UCSD-AML1 (cell line): ENCODE measurements at regions not wholly inside any gene's neighbourhood (a gene's known extent, or its start where the extent isn't known, plus 50 kb on each side); places are given as distances from the start of the nearest gene placed in this dataset.

Experiments
- DNase-seq: peaks from one replicate; lab custom pipeline; 2025; ENCODE audit not compliant: unreplicated experiment; lab: John Stamatoyannopoulos, UW

DNA sequence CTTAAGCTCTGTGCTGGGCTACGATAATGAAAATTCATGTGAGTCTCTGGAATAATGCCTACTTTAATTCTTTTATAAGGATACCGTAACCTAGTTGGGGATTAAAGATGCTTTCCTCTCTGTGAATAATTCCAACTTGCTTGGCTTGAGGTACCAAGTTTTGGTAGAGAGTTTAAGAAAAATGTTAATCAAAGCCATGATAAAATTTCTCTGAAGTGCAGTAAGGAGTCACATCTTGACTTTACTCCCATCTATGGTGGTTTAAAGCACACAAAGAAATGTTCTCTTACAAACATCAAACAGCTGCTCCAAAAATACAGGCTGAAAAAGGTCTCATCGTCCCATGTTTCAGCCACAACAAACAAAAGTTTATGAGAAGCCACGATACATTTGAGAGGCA, 284.8 kb upstream of the TBX3 start:
- no peak for DNase-seq

DNA sequence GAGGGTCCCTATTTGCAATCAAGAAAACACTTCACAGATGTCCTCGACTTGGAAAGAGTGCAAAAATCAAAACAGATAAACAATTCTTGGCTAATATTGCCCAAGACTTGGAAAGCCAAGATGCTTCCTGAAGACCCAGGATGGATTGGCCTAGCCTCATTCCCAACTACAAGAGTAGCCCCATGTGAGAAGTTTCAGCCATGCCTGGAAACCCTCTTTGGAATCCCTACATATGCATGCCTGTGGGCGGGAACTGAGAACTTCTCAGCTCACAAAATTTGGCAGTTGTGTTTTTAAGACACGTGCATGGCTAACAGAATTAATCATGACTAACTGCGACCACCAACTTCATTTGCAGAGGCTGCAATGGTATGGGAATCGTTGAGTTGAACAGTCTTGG, 283.2 kb upstream of the TBX3 start:
- no peak for DNase-seq

DNA sequence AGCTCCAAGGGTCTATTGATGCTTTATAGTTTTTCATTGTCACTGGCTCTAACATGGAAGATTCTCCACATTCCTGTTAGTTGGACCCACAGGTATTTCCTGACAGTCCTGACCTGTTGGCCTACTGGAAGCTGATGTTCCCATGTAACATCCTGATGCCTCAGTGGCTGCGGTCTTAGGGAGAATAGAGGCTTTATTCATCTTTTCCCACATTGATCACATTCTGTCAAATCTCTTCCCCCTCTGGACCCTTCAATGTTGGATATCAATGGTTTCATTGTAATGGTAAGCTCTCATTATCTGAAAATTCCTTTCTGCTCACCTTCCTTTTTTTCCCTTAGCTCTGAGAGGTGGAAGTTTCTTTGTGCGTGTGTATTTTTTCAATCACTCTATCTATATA, 280.9 kb upstream of the TBX3 start:
- DNase-seq = no peak

DNA sequence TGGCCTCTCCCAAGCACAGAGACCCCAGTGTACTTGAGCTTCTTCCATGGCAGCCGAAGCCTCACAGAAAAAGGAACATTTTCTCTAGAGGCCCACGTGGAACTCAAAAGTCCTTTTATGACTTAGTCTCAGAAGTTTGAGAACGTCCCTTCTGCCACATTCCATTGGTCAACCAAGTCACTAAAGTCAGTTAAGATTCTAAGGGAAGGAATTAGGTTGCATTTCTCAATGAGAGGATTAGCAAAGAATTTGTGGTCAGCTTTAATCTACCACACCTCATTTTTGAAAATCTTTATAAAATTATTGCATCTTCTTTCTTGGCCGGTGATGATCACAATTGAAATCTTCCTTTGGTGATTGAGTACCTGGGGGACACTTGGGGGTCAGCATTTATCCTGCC, 279.9 kb upstream of the TBX3 start:
- DNase-seq = no peak

DNA sequence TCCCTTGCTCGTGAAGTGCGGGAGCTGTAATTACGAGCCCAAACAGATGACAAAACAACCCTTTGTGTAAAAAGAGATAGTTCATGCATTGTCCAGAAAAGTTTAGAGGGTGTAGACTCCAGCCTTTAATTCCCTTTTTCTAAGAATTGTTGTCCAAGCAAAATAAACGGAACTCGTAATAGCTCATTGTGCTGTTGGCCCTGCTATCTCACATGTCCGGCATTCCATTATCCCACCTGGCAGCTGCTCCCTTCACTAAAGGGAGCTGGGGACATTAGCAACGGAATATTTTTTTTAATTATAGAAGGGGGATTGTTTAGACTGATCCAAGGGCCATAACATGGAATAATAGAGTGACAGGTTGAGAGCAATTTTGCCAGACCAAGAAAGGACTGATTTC, 277.5 kb upstream of the TBX3 start:
- no peak for DNase-seq

DNA sequence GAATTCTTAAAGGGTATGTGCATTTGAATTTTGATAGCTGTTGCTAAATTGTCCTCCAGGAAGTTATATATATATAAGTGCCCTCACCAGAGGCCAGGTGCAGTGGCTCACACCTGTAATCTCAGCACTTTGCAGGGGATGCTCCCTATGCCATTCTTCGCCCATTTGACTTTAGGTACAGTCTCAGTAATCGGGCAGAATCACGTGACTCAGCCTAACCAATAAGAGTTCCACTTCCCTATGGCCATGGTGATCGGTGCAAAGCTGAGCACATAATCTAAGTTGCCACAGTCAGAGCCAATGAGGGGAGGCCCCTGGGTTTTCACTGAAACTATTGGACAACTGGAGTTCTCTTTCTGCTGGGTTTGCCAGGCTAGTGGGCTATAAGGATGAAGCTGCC, 274.6 kb upstream of the TBX3 start:
- DNase-seq = no peak

DNA sequence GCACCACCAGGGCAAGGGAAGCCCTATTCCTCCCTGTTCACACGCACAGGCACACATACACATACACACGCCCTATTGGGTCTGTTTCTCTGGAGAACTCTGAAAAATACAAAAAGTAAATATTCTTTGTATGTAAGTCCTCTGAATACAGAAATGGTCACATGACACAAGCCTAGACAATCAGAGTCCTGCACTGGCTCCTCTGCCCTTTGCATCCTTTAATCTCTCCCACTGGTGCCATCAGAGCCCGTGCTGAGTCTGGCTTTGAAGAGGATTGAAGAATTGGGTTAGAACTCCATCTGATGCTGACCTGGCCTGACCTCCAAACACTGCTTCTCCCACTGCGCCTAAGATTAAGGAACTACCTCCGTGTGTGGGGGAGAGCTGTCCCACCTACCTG, 273.2 kb upstream of the TBX3 start:
- DNase-seq = no peak

DNA sequence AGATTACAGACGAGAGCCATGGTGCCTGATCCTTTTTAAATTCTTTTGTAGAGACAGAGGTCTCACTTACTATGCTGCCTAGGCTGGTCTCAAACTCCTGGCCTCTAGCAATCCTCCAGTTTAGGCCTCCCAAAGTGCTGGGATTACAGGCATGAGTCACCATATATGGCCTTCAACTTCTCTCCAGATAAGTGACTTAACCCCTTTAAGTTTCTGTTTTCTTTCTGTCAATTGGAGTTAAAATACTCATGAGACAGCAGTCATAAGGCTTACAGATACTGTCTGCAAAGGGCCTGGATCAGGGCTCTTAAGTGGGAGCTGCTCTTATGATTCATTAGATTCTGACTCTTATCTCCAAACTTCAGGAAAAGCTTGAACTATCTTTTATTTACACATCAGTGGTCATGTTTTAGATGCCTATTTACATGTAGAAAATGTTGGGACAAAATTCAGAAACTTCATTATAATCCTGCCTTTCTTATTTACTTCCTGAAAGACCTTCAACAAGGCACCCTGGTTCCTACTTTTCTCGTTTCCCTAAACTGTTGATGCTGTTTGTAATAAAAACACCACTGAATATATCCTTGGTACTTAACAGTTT, 271.5 kb upstream of the TBX3 start:
- DNase-seq = no peak

DNA sequence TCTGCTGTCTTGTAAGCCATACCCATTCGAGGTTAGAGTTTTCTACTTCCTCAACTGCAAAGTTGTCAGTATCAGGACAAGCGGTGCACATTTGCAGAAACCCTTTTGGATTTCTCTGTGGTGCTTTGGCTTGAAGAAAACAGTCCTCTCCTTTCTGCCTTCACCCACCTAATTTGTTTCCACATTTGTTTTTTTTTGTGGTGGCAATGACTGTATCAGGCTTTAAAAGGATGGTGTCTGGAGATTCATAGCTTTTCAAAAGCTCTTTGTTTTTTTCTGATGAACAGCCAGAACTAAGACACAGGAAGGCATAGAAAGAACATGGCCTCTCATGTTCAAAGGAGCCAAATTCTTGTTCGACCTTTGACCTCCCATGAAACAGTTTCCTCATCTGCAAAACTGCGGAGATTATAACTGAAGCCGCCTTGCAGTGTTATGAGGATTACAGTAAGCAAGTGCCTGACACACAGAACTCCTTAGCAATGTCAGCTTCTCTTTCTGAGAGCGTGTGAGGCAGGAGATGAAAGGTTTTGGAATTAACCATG, 270.6 kb upstream of the TBX3 start:
- DNase-seq = no peak

DNA sequence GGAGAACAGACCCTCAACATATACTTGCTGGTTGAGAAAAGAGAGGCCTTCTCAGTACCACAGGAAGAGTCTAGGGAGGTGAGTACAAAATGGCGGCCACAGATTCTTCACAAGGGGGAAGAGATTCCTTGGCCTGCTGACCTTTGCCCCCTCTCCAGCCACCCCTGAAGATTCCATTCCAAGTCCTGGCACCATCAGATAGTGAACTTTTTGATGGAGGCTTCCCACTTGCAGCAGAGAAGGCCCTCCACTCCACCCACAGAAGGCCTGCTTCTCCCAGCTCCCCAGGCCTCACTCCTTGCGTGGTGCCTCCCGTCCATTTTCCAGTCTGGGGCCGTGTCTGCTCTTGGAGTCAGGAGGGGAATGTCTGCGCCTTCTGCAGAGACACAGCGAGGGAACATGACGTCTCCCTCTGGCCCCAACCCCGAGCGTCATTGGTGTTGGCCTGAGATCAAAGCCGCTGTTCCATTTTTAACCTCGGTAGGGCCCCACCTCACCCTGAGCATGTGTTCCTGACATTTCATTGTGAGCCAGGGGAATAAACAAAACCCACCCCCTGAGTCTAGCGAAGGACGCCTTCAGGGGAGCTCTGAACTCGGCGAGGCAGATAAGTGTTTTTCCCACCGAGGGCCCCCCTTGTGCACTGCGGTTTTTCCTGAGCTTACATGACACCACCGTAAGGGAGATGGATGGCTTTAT, 268.7 kb upstream of the TBX3 start:
- DNase-seq = no peak

DNA sequence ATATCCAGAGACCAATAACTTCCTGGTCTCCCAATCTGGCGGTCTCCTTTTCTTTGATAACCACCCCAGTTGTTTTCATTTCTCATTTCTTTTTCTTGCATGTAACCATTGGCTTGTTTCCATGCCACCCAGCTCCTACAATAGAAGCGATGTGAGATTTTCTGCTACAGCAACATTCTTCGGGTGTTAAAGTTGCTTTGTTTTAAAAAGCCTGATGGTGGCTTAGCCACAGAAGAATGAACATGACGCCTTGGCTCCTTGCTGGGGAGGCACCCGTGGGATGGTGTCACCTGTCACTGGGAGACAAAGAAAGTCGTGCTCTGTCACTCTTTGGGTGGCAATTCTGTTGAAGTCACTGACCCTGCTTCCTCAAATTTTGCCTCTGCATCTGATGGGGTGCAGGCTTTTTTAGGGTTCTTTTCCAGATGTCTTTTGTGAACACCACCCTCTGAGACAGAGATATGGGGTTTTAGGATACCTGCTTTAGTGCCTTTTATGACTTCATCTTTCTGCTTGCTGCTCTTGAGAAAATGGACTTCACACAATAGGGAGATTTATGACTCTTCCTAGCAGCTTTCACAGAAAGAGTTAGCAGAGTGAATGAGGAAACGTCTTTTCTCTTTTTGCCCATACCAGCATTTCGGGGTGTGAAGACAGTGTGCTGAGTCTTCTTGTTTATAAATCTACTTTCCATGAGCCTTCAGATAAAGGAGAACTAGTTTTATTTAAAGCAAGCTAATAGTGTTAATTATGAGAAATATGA, 265.3 kb upstream of the TBX3 start:
- DNase-seq = no peak

DNA sequence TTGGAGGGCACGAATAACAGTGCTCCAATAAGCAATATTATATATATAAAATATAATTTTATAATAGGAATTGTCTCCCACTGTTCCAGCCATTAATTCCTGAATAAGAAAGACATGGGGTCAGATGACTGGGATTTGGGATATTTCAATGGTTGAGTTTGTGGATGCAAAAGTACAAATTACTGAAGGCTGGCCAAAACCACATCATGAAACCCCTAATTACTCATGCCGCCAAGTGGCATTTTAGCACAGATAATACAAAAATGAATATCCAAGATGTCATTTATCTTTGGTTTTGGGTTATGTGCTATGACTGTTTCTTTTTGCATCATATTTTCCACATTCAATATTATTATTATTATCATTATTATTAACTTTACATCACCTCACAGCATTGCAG, 261.4 kb upstream of the TBX3 start:
- no peak for DNase-seq

DNA sequence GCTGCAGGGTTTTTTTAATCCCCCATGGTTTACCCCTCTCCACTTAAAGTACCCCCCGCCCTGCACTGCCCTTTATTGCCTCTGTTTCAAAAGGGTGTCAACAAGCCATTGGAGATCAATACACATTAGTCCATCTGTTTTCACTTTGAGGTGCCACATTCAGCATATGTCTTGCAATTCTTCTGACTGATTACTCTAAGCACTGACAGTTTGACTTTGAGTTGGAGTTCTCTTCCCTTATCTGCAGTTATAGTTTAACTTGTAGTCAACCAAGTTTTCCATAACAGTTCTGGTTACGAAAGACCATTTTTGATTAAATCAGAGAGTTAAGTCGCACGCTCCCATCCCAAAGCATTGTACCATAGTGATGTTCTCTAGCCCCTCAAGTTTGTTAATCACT, 260.8 kb upstream of the TBX3 start:
- no peak for DNase-seq

DNA sequence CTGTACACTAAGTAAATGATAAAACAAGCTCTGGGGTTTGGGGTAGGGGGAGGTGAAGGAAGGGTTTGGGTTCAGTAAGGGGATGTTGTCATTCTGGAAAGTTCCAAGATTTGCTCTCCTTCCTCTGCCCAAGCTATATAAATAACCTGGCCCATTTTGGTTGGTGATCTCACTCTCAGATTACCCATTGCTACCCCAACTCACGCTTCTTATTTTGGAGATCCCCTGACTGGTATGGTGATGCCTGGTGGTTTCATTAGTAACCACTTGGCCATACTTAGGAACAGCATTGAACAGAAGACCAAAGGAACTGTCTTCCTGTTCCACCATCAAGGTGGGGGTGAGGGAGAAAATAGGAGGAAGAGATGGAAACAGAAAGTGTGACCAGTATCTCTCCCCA, 259.6 kb upstream of the TBX3 start:
- DNase-seq = no peak

DNA sequence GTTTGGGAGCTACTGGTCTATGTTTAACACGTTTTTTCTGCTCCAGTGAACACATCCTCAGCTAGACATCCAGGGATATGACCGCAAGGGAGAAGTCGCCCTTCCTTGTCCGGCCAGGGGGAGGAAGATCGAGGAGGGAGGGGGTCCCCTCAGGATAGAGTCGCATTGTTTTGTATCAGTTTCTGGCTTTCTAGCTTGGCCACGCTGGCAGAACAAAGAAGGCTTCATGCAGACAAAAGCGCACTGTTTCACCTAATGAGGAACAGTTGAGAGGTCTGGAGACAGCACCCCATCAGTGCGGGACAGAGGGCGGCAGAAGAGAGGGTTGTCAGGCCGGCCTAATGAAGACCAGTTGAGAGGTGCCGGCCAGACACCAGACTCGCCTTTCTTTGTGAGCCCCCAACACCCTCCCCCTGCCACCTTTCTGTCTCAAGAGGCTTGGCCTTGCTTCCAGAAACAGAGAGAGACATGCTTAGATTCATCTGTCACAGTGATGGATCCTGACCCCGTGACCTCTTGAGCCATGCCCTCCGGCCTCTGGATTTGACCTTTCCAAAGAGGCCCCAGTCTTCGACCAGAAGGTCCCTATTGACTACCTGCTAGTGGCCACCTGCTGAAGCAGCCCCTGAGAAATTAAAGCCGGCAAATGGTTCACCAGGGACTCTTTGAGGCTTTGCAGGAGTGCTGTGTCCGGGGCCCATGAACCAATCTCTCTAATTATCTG, 254.7 kb upstream of the TBX3 start:
- DNase-seq = no peak

DNA sequence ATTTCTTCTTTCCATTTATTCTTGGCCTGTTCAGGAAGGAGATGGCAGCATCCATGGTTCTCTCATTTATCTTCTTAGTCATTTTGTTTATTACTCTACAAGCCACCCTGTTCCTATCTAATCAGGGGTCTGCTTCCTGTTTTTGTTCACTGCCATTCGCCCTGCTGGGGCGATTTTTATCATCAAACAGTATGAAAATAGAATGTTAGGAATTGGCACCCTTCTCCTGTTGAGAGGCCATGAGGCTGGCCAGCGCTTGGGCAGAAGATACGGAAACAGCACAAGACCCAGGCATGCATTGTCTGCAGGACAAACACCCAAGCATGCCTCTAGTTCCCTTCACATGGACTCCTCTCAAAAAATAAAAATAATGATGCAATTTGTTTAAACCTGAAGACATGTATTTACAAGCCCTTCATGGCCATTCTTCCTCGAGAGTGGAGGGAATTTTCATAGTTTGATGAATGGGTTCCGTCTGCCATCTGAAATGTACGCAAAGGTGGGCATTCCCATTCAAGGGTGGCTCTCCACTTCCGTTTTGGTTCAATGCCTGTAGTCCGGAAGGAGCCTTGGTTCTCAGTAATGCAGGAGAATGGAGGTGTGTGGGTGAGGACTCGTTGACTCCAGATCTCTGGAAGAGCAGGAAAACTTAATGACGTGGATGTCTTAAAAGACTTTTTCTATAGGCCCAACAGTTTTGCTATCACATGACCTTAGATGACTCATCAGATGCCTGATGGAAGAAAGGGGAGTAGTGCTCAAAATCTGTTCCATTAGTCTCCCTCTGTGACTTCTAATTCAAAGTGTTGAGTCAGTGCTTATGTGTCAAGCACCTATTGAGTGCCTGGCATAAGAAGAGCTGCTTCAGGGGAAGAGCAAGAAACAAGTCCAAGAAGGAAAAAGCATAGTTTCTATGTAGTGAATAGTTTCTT, 252.4 kb upstream of the TBX3 start:
- DNase-seq = no peak

DNA sequence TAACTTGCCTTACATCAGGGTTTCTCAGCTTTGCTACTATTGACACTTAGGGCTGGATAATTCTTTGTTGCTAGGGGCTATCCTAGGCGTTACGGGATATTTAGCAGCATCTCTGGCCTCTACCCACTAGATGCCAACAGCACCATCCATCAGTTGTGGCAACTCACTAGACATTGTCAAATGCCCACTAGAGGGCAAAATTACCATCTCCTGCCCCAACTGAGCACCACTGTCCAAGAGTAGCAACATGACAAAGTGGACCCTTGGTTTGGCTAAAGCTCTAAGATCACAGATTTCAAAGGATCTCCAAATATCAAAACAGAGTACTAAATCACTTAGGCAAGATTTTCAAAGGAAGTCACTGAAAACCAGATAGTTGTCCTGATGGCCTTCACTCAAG, 251.7 kb upstream of the TBX3 start:
- DNase-seq = no peak

DNA sequence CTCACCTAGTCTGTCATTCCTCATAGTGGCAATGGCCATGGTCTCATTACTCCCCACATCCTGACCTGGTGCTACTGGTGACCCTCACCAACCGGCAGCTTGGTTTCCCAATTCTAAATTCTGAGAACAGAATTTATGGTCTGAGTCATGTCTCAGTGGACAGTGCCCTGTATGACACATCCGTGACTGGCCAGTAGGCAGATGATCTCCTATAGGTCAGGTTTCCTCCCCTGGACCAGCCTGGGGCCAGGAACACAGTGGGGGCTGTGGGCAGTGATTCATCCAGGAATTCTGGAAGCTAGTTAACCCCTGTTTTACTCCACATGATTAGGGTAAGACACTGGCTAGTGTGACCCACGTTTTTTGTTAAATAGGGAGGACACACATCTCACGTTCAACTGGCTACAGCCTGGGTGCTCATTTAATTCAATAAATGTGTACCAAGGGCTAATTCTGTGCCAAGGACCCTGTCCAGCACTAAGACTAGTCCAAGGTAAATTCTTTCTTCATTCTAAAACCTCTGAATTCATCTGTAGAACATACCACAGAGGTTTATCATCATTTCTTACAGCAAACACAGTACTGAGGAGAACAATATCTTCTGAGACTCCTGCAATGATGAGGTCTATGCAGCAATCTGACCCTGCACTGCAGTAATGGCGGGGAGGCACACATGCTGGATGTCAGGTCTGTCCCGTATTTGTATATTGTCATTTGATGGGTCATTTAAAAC, 249.6 kb upstream of the TBX3 start:
- DNase-seq = no peak

DNA sequence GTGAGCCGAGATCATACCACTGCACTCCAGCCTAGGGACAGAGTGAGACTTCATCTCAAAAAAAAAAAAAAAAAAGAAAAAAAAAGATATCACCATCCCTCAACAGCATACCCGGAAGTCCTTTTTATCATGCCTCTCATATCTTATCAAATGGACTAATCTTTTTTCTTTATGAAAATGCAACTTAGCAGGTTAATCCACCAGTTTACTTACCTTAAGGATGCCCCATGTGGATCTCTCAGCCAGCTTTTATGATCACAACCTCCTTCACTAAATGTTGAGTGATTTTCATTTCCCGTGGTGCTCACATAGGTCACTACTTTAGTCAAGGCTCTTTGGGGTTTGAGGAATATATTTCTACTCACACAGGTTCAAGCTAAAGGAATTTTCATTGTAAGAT, 248.8 kb upstream of the TBX3 start:
- no peak for DNase-seq

DNA sequence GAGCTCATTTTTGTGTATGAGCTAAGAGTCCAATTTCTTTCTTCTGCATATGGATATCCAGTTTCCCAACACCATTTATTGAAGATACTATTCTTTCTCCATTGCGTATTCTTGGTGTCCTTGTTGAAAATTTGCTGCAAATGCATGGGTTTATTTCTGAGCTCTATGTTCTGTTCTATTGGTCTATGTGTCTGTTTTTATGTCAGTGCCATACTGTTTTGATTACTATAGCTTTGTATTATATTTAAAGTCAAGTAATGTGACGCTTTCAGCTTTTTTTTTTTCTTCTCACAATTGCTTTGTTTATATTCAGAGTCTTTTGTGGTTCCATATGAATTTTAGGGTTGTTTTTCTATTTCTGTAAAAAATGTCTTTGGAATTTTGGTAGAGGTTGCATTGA, 247.1 kb upstream of the TBX3 start:
- no peak for DNase-seq
